ENCODE measurements at regions not wholly inside any gene's neighbourhood (a gene's known extent, or its start where the extent isn't known, plus 50 kb on each side); places are given as distances from the start of the nearest gene placed in this dataset.

GRCh38 chr6:30814146-30815040 lies 69.9 kb upstream of the DDR1 start (continued):
- TF ChIP-seq, protein P1, sequence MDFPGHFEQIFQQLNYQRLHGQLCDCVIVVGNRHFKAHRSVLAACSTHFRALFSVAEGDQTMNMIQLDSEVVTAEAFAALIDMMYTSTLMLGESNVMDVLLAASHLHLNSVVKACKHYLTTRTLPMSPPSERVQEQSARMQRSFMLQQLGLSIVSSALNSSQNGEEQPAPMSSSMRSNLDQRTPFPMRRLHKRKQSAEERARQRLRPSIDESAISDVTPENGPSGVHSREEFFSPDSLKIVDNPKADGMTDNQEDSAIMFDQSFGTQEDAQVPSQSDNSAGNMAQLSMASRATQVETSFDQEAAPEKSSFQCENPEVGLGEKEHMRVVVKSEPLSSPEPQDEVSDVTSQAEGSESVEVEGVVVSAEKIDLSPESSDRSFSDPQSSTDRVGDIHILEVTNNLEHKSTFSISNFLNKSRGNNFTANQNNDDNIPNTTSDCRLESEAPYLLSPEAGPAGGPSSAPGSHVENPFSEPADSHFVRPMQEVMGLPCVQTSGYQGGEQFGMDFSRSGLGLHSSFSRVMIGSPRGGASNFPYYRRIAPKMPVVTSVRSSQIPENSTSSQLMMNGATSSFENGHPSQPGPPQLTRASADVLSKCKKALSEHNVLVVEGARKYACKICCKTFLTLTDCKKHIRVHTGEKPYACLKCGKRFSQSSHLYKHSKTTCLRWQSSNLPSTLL (IDR thresholded peaks at IDR 0.05) = no peak
- TF ChIP-seq MYC (IDR thresholded peaks at IDR 0.05; ENCODE audit: low read depth, low read length) (peak; percentile 85), MYC (CRISPR knock-in tag; IDR thresholded peaks at IDR 0.05; ENCODE audit: borderline replicate concordance, low read depth) (no peak), ETV6 (IDR thresholded peaks at IDR 0.05; ENCODE audit: borderline replicate concordance in 1 of 2, low read depth in 2 of 2, low read length in 1 of 2) (no peak), ETV6 (CRISPR knock-in tag; IDR thresholded peaks at IDR 0.05; ENCODE audit: borderline replicate concordance) (no peak), ZNF277 (CRISPR knock-in tag; IDR thresholded peaks at IDR 0.05; ENCODE audit: borderline replicate concordance) (no peak), ZNF124 (CRISPR knock-in tag; IDR thresholded peaks at IDR 0.05) (no peak), ESRRA (IDR thresholded peaks at IDR 0.05; ENCODE audit: borderline replicate concordance, low read depth) (peak; percentile 6; the same call in 1 of the 2 replicates), CEBPG (CRISPR knock-in tag; IDR thresholded peaks at IDR 0.05) (no peak), CEBPG (tag; conservative IDR thresholded peaks at IDR 0.05 in 1 of 2, IDR thresholded peaks at IDR 0.05 in 1 of 2) (peak in 1 of 2 experiments; percentile 61; a peak in 2 of 4 replicates), CREM (IDR thresholded peaks at IDR 0.05; ENCODE audit: low read depth) (peak; percentile 29; the same call in 1 of the 2 replicates), COPS2 (conservative IDR thresholded peaks at IDR 0.05) (no peak), ZNF140 (CRISPR knock-in tag; IDR thresholded peaks at IDR 0.05) (0 out of 2 replicates have a peak, but pooled peaks have one; percentile 3), FOXK1 (CRISPR knock-in tag; IDR thresholded peaks at IDR 0.05; ENCODE audit: borderline replicate concordance) (no peak), JUN (IDR thresholded peaks at IDR 0.05; ENCODE audit: borderline replicate concordance, low read depth, low read length) (peak; percentile 96), JUN (CRISPR knock-in tag; IDR thresholded peaks at IDR 0.05; ENCODE audit: borderline replicate concordance) (no peak), ZNF79 (CRISPR knock-in tag; IDR thresholded peaks at IDR 0.05; ENCODE audit: low read depth) (peak; percentile 35; the same call in 1 of the 2 replicates), BHLHE40 (IDR thresholded peaks at IDR 0.05; ENCODE audit: low read length) (peak; percentile 61), MYBL2 (IDR thresholded peaks at IDR 0.05; ENCODE audit: low read depth) (no peak), MYBL2 (CRISPR knock-in tag; IDR thresholded peaks at IDR 0.05; ENCODE audit: borderline replicate concordance) (no peak), KDM1A (IDR thresholded peaks at IDR 0.05) (peak; percentile 34 to 46; a peak in 2 of 4 replicates), ZNF76 (CRISPR knock-in tag; IDR thresholded peaks at IDR 0.05; ENCODE audit: borderline replicate concordance) (no peak), ZNF384 (IDR thresholded peaks at IDR 0.05; ENCODE audit: low read depth, low read length) (no peak)

All from K562 (cell line).